Activated T-cell treated with anti-CD3 and anti-CD28 coated beads for 24 hours (primary cell): ENCODE measurements at regions not wholly inside any gene's neighbourhood (a gene's known extent, or its start where the extent isn't known, plus 50 kb on each side); places are given as distances from the start of the nearest gene placed in this dataset.

ENCODE experiments used
- DNase-seq: peaks from one replicate; pipeline ENCODE4 v3.0.0-alpha.2; 2020; ENCODE audit warnings: low read depth

GRCh38 chr3:101172516-101172915 is 147.9 kb downstream of the IMPG2 start:
- no peak for DNase-seq

GRCh38 chr3:101171681-101172191 is 148.6 kb downstream of the IMPG2 start:
- no peak for DNase-seq

GRCh38 chr3:101170806-101171558 is 149.4 kb downstream of the IMPG2 start:
- DNase-seq = no peak

- no peak for DNase-seq
Observed at GRCh38 chr3:101170062-101170771, 150.2 kb downstream of the IMPG2 start.

- no peak for DNase-seq
Observed at GRCh38 chr3:101169516-101169915, 150.9 kb downstream of the IMPG2 start.

GRCh38 chr3:101167376-101167775 is 153.0 kb downstream of the IMPG2 start:
- DNase-seq = no peak

GRCh38 chr3:101166150-101166549 is 154.2 kb downstream of the IMPG2 start:
- DNase-seq = no peak

- no peak for DNase-seq
Observed at GRCh38 chr3:101163554-101163953, 156.8 kb downstream of the IMPG2 start.

GRCh38 chr3:101159478-101159877 is 160.9 kb downstream of the IMPG2 start:
- no peak for DNase-seq

- DNase-seq = no peak
Observed at GRCh38 chr3:101158374-101158773, 162.0 kb downstream of the IMPG2 start.

- no peak for DNase-seq
Observed at GRCh38 chr3:101156787-101157345, 163.5 kb downstream of the IMPG2 start.

- no peak for DNase-seq
Observed at GRCh38 chr3:101155825-101156224, 162.6 kb upstream of the ABI3BP start.

- DNase-seq = no peak
Observed at GRCh38 chr3:101154401-101154800, 161.2 kb upstream of the ABI3BP start.

GRCh38 chr3:101151286-101151913 is 158.2 kb upstream of the ABI3BP start:
- no peak for DNase-seq

GRCh38 chr3:101150504-101150903 is 157.3 kb upstream of the ABI3BP start:
- no peak for DNase-seq

GRCh38 chr3:101149707-101150106 is 156.5 kb upstream of the ABI3BP start:
- DNase-seq = no peak

- no peak for DNase-seq
Observed at GRCh38 chr3:101149251-101149650, 156.0 kb upstream of the ABI3BP start.

GRCh38 chr3:101148001-101148400 is 154.8 kb upstream of the ABI3BP start:
- DNase-seq = no peak

GRCh38 chr3:101146946-101147345 is 153.7 kb upstream of the ABI3BP start:
- DNase-seq = no peak

- no peak for DNase-seq
Observed at GRCh38 chr3:101144105-101144504, 150.9 kb upstream of the ABI3BP start.

GRCh38 chr3:101143012-101143411 is 149.8 kb upstream of the ABI3BP start:
- DNase-seq = no peak

GRCh38 chr3:101142160-101142559 is 148.9 kb upstream of the ABI3BP start:
- DNase-seq = no peak

- DNase-seq = no peak
Observed at GRCh38 chr3:101141135-101141534, 147.9 kb upstream of the ABI3BP start.
